ENCODE measurements at regions not wholly inside any gene's neighbourhood (a gene's known extent, or its start where the extent isn't known, plus 50 kb on each side); places are given as distances from the start of the nearest gene placed in this dataset.
"Not testable (repeated sequence)": the region's sequence is repeated elsewhere in the genome, so short reads cannot be mapped to it uniquely, and the experiment has no call there.

- no peak for DNase-seq
Observed at GRCh38 chr6:15953152-15953880, 175.6 kb upstream of the MYLIP start.

DNA sequence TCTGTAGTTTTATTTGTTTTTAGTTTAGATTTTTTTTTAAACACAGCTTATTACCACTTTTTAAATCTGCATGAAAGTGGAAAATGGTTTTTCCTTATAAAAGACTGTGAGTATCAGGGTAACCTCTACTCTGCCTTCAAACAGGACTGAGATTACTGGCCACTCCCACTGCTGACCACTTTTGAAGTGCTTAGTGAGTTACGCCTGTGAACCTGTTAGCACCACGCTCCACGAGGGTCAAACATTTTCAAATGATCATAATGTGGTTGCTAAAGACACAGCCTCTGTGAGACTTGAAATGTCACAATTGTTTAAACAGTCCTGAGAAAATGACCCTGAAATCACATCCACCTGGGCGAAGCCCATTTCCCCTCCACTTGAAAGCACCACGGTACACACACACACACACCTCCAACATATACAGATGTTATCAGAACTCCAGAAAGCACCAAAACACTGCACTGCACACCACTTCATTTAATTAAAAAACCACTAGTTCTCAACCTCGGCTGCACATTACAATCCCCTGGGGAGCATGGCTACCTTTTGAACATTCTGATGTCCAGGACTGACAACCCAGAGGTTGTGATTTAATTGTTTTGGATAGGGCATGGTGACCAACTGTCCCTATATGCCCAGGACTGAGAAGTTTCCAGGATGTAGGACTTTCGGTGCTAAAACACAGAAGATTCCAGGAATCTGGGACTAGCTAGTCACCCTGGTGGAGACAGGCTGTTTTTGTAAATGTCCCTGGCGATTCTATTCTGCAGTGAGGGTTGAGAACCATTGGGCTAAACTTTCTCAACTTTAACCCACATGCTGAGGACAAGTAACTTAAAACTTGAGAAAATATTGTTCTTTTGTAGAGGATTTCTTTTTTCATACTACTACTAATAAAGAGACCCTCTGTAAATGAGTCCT, 176.4 kb upstream of the MYLIP start:
- DNase-seq = no peak

- DNase-seq = no peak
Observed at GRCh38 chr6:15950962-15951569, 177.8 kb upstream of the MYLIP start.

- DNase-seq = no peak
Observed at GRCh38 chr6:15949982-15950381, 178.9 kb upstream of the MYLIP start.

DNA sequence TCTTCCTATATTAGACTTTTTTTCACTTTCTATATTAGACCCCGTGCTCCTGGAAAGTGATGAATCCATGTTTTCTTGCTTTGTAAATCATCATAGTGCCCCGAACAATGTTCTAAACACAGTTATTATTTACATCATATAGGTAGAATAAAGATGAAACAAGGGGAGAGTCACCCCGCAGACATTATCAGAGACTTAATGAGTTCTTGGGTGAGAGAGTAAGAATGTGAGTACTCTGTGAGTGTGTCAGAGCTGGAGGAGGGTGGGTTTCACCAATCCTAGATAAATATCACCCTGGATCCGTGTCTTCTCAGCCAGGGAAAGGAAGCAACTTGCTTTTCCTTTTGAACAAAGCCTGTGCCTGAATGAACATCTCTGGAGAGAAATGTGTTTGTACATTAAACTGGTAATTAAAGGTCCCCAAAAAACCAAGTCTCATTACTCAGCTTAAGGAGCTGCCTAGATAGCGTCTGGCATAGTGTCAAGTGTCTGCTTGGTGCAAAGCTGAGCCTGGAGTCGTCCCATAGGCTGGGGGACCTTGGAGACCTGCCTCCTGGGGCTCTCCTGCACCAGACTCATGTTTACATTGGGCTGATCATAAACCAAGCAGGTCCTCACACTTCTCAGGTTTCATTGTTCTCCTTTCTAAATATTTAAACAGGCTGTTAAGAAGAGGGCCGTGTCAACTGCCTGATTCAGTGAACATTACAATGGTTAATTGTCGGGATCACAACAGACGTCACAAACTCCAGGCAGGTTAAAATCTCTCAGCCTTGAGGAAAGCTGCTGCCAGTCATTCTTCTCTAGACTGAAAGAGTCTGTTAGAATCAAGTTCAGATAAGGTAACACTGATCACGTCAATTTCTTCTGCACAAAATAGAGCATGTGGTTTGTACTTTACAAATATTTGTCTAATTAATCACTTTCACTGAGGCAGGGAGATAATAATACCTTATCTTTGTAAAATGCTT, 179.7 kb upstream of the MYLIP start:
- DNase-seq = peak; percentile 84

DNA sequence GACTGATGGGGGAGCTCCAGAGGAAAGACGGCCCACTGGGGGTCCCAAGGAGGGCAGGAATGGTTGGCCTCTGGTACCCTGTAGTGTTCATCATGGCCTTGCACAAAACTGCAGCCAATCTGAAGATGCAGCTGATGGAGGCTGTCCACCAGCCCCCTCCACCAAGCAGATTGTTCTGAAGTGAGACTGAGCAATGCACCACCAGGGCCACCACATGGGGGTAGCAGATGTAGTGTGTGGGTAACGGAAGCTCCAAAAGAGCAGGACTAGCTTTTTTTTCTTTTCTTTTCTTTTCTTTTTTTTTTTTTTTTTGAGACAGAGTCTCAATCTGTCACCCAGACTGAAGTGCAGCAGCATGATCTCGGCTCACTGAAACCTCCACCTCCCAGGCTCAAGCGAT, 181.0 kb upstream of the MYLIP start:
- DNase-seq = no peak

GRCh38 chr6:15947436-15947835, 181.4 kb upstream of the MYLIP start:
- no peak for DNase-seq

DNA sequence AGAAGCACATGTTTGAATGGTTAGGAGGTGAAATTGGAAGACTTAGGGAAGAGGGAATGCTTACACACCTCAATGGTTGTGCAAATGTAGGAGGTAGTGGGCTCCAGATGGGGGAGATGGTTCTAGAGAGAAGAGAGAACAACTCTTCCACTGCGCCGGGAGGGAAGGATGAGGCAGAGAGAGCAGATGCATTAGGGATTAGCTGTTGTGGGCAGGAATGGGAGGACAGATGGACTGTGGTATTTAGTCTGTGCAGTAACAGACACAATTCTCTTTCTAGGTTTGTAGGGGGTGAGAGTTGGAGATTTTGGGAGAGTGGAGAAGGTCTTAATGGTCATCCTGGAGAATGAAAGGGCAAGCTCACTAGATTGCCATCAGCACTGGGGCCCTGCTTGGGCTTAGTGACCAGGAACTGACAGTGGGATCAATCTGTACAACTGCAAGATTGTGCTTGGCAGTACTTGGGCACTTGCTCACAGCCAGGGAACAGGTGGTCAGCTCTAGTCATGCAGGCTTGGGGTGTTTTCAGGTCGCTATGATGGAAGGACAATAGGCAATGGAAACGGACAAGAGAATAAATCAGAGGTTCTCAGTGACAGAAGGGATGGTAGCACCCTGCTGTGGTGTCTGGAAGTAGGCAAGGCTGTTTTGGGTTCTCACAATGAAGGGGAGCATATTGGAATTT, 182.0 kb upstream of the MYLIP start:
- no peak for DNase-seq

DNA sequence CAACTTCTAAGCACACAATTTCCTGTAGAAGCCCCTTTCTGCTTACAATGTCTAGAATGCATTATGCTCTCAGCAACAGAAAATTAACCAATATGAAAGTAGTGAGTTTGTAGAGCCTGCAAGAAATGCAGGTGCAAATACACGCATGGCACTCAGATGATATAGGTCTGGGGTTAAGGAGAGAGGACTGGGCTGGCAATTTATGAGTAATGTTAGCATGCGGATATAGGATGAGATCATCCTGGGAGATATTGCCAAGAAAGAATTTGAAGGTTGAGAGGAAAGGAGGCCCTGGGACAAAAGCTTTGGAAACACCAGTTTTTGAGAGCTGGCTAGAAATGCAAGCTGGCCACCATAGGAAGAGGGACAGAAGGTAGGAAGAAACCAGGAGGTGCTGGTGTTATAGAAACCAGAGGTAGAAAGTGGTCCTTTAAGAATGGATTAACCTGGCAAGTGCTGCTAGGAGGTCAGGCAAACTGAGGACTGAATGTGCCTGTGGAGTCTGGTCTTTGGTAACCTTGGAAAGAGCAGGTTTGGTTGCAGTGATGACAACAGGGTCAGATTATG, 183.2 kb upstream of the MYLIP start:
- no peak for DNase-seq

DNA sequence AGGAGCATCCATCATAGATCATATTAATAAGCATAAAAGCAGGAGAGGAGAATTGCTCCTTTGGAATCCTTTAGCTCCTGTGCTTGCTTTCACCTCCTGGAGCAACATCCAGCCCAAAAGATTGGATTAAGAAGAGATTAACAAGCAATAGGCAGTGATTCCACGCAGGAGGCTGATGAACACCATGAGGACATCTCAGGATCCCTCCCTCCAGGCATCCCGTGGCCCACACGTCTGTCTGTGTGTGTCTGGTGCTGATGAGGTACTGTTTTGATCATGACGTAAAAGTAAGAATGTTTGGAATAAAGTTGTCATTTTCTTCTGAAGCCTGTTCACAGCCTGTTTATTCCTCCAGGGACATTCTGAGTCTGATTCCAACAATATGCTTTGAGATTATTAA, 185.5 kb upstream of the MYLIP start:
- no peak for DNase-seq

- no peak for DNase-seq
Observed at GRCh38 chr6:15941168-15941567, 187.7 kb upstream of the MYLIP start.

DNA sequence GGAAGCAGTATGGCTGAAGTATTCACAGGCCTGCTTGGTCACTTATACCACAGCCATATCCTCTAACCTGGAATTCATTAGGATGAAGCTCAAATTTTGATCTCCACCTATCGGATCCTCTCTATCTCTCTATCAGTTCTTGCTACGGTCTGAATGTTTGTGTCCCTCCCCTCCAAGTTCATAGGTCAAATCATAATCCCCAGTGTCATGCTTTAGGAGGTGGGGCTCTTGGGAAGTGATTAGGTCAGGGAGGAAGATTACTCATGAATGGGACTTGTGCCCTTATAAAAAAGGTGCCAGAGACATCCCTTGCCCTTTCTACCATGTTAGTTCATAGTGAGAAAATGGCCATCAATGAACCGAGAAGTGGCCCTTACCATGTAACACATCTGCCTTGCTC, 190.8 kb upstream of the MYLIP start:
- DNase-seq = no peak

DNA sequence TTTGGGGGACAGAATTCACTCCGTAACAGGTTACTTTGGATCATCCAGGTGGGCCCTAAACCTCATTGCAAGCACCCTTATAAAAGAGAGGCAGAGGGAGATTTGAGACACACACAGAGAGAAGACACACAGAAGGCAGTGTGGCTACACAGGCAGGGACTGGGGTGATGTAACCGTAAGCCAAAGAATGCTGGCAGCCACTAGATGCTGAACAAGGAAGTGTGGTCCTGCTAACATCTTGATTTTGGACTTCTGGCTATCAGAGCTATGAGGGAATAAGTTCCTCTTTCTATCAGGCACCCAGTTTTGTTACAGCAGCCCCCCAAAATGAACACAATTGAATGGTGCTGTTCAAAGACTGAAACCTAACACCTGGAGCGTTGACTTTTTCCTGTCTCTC, 191.3 kb upstream of the MYLIP start:
- no peak for DNase-seq

- no peak for DNase-seq
Observed at GRCh38 chr6:15936503-15936902, 192.4 kb upstream of the MYLIP start.

- DNase-seq = no peak
Observed at GRCh38 chr6:15935661-15936060, 193.2 kb upstream of the MYLIP start.

GRCh38 chr6:15931697-15932096, 197.2 kb upstream of the MYLIP start:
- DNase-seq = not testable (repeated sequence)

DNA sequence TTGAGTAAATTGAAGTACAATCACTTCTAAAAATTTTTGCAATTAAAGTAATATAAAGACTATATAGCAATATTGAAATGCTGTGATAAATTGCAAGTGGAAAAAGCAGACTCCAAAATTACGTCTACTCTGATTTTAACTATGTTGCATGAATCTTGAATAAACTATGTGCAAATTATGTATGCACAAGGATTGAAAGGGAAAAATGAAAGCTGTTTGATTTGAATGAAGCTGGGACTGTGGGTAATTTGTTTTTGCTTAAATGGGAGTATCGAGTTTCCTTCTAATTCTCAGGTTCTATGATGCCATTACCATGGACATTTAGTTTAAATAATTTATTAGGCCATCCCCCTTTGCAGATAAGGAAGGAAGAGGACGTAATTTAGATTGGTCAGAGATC, 198.7 kb upstream of the MYLIP start:
- no peak for DNase-seq

DNA sequence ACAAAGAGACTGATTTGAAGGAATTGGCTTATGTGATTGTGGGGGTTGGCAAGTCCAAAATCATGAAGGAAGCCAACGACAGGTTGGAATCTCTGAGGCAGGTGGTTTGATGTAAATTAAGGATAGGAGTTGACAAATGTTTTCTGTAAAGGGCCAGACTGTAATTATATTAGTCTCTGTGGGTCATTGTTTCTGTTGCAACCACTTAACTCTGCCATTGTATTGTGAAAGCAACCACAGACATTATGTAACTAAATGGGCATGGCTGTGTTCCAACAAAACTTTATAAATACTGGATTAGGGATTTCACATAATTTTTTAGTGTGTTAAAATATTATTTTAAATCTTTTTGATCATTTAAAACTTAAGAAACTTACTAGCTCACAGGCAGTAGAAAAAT, 199.2 kb upstream of the MYLIP start:
- DNase-seq = no peak

GRCh38 chr6:15927531-15928225, 201.2 kb upstream of the MYLIP start:
- DNase-seq = no peak

DNA sequence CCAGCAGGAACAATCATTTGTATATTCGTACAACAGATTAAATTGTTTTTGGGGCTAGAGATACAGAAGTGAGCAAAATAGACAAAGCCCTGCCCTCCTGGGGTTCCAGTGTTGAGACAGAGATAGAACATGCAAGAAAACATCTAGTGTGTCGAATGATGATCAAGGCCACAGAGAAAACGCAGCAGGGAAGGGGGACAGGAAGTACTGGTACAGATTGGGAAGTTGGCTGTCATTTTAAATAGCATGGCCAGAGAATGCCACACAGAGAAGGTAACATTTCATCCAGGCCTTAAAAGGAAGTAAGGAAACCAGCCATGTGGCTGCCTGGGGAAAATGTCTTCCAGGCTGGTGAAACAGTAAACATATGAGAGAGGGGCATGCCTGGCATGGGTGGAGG, 202.6 kb upstream of the MYLIP start:
- no peak for DNase-seq

- DNase-seq = no peak
Observed at GRCh38 chr6:15924893-15925292, 204.0 kb upstream of the MYLIP start.

Measured in NCI-H187 treated with DMSO at 0.1 percent for 48 hours (cell line).